Keratinocyte (primary cell): ENCODE measurements at regions not wholly inside any gene's neighbourhood (a gene's known extent, or its start where the extent isn't known, plus 50 kb on each side); places are given as distances from the start of the nearest gene placed in this dataset.

Source experiments
- DNase-seq: peaks from one replicate; pipeline ENCODE4 v3.0.0-alpha.2; 2011; ENCODE audit warnings: low read depth, missing footprints, low spot score
- FAIRE-seq: peaks from 2 replicates; lab custom pipeline; 2011; peaks lifted over from hg19 to GRCh38; lab: Jason Lieb, UNC
- H2AFZ ChIP-seq: 2 replicates; pipeline ENCODE4 v1.6.0; 2012; ENCODE audit warnings: low read length, control low read depth, inconsistent platforms; ENCODE audit not compliant: control insufficient read depth
- H3K27ac ChIP-seq: 2 replicates; pipeline ENCODE4 v1.5.1; 2011; ENCODE audit warnings: low read length; ENCODE audit not compliant: control insufficient read depth, insufficient read depth
- H3K27me3 ChIP-seq: 3 replicates; pipeline ENCODE4 v1.6.0; 2011; ENCODE audit warnings: low read length; ENCODE audit not compliant: control insufficient read depth, insufficient read depth; ENCODE audit errors: extremely low read depth
- H3K36me3 ChIP-seq, 2 experiments: 2 replicates in 1 of 2; 3 replicates in 1 of 2; pipeline ENCODE4 v1.5.1; 2011; ENCODE audit warnings: low read length in 2 of 2, mild to moderate bottlenecking in 1 of 2; ENCODE audit not compliant: control insufficient read depth in 2 of 2, insufficient read depth in 2 of 2; ENCODE audit errors: extremely low read depth in 1 of 2
- H3K4me1 ChIP-seq: 3 replicates; pipeline ENCODE4 v1.5.1; 2011; ENCODE audit warnings: low read length; ENCODE audit not compliant: control insufficient read depth, insufficient read depth; ENCODE audit errors: extremely low read depth
- H3K4me2 ChIP-seq: 3 replicates; pipeline ENCODE4 v1.6.0; 2011; ENCODE audit warnings: low read depth, low read length; ENCODE audit not compliant: control insufficient read depth, insufficient read depth; ENCODE audit errors: extremely low read depth
- H3K4me3 ChIP-seq, 3 experiments: fragments of 200-600 bp in 1 of 3; sonication (generic) in 1 of 3; 2 replicates in 2 of 3; 3 replicates in 1 of 3; pipeline ENCODE4 v1.5.1; 2011 to 2016; ENCODE audit warnings: low read length in 3 of 3, mild to moderate bottlenecking in 3 of 3, control low read depth in 2 of 3, inconsistent platforms in 1 of 3, low read depth in 1 of 3, mixed read lengths in 1 of 3, mixed run types in 1 of 3, moderate library complexity in 1 of 3; ENCODE audit not compliant: control insufficient read depth in 2 of 3, insufficient read depth in 2 of 3; ENCODE audit errors: extremely low read depth in 1 of 3
- H3K79me2 ChIP-seq: 2 replicates; pipeline ENCODE4 v1.6.0; 2012; ENCODE audit warnings: low read length; ENCODE audit not compliant: control insufficient read depth, insufficient read depth
- H3K9ac ChIP-seq: 3 replicates; pipeline ENCODE4 v1.6.0; 2011; ENCODE audit warnings: low read length; ENCODE audit not compliant: control insufficient read depth, insufficient read depth; ENCODE audit errors: extremely low read depth
- H3K9me1 ChIP-seq: 3 replicates; pipeline ENCODE4 v1.6.0; 2011; ENCODE audit warnings: low read length; ENCODE audit not compliant: control insufficient read depth, insufficient read depth; ENCODE audit errors: extremely low read depth
- H3K9me3 ChIP-seq: 2 replicates; pipeline ENCODE4 v1.5.1; 2012; ENCODE audit warnings: low read depth, low read length; ENCODE audit not compliant: control insufficient read depth
- H4K20me1 ChIP-seq: 3 replicates; pipeline ENCODE4 v1.6.0; 2011; ENCODE audit warnings: low read length; ENCODE audit not compliant: control insufficient read depth, insufficient read depth; ENCODE audit errors: extremely low read depth
- CTCF ChIP-seq, 3 experiments: IDR thresholded peaks in 1 of 3; conservative IDR thresholded peaks in 1 of 3; optimal IDR thresholded peaks in 1 of 3; 2 replicates in 2 of 3; 3 replicates in 1 of 3; pipeline versions ENCODE3 to v1.5.1; 2011; ENCODE audit warnings: low read length in 3 of 3, mild to moderate bottlenecking in 3 of 3, moderate library complexity in 2 of 3, control low read depth in 1 of 3, inconsistent platforms in 1 of 3; ENCODE audit not compliant: insufficient read depth in 2 of 3; ENCODE audit errors: extremely low read depth in 1 of 3
- EZH2 ChIP-seq: IDR thresholded peaks from one replicate; pipeline ENCODE4 v1.6.1; 2012; ENCODE audit warnings: inconsistent platforms, mild to moderate bottlenecking, low read length, moderate library complexity
- dilution Hi-C: fragments of 300-500 bp; cut with MboI; formaldehyde crosslinking; loops from one replicate; pipeline ENCODE4 v1.7.0; 2020; ENCODE audit warnings: low sequenced_read_pairs; ENCODE audit not compliant: extremely low pct_ligation_motif_present

GRCh38 chr2:66066032-66066431 lies 368.9 kb upstream of the MEIS1 start:
- no peaks in the 10 kb centered on the region for H3K36me3 ChIP-seq
- H3K27me3 ChIP-seq, result no peaks in the 10 kb centered on the region
- no peak for TF ChIP-seq CTCF (optimal IDR thresholded peaks at IDR 0.05 in 1 of 3, IDR thresholded peaks at IDR 0.05 in 1 of 3, conservative IDR thresholded peaks at IDR 0.05 in 1 of 3; ENCODE audit: extremely low read depth in 1 of 3, insufficient read depth in 2 of 3, low read length in 3 of 3)
- TF ChIP-seq EZH2, result no peak
- H3K4me2 ChIP-seq, result no peak overlapping the region
- no peak overlapping the region for H3K27ac ChIP-seq
- H3K9ac ChIP-seq, result no peak overlapping the region
- H2AFZ ChIP-seq, result no peak overlapping the region
- no peaks in the 10 kb centered on the region for H4K20me1 ChIP-seq
- H3K79me2 ChIP-seq, result no peaks in the 10 kb centered on the region
- H3K9me1 ChIP-seq, result no peaks in the 10 kb centered on the region
- dilution Hi-C loops, result no loop called here
- no peaks in the 10 kb centered on the region for H3K9me3 ChIP-seq
- DNase-seq (no peak), FAIRE-seq (no peak)
- no peak overlapping the region for H3K4me3 ChIP-seq
- no peaks in the 10 kb centered on the region for H3K4me1 ChIP-seq

GRCh38 chr2:66059332-66059731 lies 375.6 kb upstream of the MEIS1 start:
- Histone ChIP-seq H4K20me1 (no peaks in the 10 kb centered on the region), H2AFZ (no peak overlapping the region), H3K4me2 (no peak overlapping the region), H3K4me3 (no peak overlapping the region), H3K9ac (no peak overlapping the region), H3K9me3 (no peaks in the 10 kb centered on the region), H3K9me1 (no peaks in the 10 kb centered on the region), H3K4me1 (no peaks in the 10 kb centered on the region), H3K27me3 (no peaks in the 10 kb centered on the region), H3K36me3 (no peaks in the 10 kb centered on the region), H3K79me2 (no peaks in the 10 kb centered on the region), H3K27ac (no peak overlapping the region)
- DNase-seq, result no peak
- FAIRE-seq, result no peak
- TF ChIP-seq EZH2 (no peak), CTCF (optimal IDR thresholded peaks at IDR 0.05 in 1 of 3, IDR thresholded peaks at IDR 0.05 in 1 of 3, conservative IDR thresholded peaks at IDR 0.05 in 1 of 3; ENCODE audit: extremely low read depth in 1 of 3, insufficient read depth in 2 of 3, low read length in 3 of 3) (no peak)
- dilution Hi-C loops, result no loop called here
